Eye (tissue), 1 donor: ENCODE measurements at regions not wholly inside any gene's neighbourhood (a gene's known extent, or its start where the extent isn't known, plus 50 kb on each side); places are given as distances from the start of the nearest gene placed in this dataset.
"Not testable (repeated sequence)": the region's sequence is repeated elsewhere in the genome, so short reads cannot be mapped to it uniquely, and the experiment has no call there.

ENCODE experiments used
- DNase-seq: peaks from one replicate; pipeline ENCODE4 v3.0.0-alpha.2; 2015

DNA sequence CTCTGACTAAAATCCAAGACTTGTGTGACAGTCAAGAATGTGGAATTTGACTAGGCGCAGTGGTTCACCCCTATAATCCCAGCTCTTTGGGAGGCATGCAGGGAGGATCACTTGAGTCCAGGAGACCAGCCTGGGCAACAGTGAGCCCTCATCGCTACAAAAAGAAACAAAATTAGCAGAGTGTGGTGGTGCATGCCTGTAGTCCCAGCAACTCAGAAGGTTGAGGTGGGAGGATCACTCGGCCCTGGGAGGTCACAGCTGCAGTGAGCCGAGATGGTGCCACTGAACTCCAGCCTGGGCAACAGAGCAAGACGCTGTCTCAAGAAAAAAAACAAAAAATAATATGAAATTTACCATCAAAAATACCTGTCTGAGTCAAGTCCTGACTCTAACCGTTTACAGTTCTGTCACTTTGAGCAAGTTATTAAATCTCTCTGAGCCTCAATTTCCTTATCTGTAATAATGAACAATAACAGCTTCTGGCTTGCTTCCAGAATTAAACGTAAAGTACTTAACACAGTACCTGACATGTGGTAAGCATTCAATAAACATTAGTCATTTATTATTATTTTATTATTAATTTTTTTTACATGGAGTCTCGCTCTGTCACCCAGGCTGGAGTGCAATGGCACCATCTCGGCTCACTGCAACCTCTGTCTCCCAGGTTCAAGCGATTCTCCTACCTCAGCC lies 204.6 kb upstream of the TSC22D1 start:
- no peak for DNase-seq

DNA sequence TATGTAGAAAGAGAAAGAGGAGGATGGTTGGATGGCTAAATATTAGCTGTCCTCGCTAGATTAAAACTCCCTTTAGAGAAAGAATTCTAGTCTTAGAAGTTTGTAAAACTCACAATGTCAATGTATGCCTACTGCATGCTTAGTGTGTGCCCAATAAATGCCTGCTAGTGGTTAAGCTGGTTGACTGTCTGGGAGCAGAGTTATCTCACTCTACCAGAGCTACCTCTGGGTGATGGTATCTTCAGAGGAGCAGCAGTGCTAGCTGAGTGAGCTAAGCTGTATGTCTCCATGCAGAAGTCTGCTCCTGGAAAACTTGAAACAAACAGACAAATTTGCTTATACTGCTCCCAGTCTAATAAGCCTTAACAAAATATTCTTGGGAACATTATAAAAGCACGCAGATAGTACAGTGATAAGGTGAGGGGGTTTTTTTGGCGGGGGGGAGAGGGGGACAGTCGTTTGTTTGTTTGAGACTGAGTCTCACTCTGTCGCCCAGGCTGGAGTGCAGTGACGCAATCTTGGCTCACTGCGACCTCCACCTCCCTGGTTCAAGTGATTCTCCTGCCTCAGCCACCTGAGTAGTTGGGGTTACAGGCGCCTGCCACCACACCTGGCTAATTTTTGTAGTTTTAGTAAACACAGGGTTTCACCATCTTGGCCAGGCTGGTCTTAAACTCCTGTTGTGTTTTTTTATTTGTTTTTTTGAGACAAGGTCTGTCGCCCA lies 202.8 kb upstream of the TSC22D1 start:
- DNase-seq: no peak

DNA sequence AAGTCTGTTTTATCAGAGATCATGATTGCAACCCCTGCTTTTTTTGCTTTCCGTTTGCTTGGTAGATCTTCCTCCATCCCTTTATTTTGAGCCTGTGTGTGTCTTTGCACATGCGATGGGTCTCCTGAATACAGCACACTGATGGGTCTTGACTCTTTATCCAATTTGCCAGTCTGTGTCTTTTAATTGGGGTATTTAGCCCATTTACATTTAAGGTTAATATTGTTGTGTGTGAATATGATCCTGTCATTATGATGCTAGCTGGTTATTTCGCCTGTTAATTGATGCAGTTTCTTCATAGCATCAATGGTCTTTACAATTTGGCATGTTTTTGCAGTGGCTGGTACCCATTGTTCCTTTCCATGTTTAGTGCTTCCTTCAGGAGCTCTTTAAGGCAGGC lies 199.2 kb upstream of the TSC22D1 start:
- not testable (repeated sequence) for DNase-seq

DNA sequence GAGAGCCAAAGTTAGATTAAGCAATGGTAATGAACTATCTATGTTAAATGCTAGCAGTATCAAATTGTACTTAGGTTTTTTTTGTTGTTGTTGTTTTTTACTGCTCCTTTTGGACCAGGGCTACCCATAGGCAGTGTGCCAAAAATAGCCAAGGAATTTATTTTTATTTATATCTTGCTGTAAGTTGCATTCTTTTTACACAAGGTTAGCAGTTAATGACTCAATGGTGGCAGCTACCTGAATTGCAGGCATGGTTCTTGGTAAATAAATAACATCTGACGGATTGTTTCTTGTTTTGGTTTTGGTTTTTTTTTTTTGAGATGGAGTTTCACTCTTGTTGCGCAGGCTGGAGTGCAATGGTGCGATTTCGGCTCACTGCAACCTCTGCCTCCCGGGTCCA lies 194.8 kb upstream of the TSC22D1 start:
- DNase-seq: no peak

DNA sequence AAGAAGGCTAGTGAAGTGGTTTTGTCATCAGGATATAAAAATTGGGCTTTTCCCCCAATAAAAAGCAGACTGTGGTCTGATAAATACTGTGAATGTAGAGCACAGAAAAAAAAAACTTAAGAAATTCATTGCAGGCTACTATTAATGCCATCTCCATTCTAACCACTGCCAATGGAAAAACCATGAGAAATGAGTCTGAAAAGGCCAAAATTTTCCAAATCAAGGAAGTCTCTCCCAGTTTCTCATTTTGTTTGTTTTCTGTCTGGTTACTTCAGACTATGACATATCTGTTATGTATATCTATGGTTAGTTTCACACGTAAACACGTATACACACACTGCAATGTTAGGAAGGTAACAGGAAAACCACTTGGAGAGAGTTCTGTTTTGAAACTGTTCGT lies 193.6 kb upstream of the TSC22D1 start:
- DNase-seq: no peak

DNA sequence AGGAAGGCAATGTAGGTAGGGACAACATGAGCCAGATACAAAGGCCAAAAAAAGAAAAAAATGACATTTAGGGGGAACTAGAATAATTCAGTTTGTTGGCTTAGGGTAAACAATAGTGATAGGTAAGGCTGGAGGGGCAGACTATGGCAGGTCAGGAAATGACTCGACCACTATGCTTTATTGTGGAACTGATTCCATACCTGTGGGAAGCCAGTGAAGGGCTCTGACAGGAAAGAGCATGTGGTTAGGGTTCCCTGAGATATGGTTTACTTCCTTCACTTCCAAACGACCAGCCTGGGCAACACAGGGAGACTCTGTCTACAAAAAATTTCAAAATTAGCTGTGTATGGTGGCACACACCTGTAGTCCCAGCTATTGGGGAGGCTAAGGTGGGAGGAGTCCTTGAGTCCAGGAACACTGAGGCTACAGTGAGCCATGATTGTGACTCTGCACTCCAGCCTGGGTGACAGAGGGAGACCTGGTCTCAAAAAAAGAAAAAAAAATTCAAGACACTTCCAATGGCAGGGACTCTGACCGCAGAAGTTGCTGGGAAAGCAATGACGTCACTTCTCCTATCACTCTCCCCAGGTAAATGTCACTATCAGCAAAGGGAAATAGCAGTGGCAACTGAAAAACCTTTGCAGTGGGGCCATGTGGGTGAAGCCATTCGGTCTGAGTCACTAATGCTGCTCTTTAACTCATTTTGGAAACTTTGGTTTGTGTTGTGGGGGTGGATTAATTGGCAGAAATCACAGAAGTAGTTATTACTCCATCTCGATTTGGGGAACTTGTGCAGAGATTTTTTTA lies 192.8 kb upstream of the TSC22D1 start:
- no peak for DNase-seq

DNA sequence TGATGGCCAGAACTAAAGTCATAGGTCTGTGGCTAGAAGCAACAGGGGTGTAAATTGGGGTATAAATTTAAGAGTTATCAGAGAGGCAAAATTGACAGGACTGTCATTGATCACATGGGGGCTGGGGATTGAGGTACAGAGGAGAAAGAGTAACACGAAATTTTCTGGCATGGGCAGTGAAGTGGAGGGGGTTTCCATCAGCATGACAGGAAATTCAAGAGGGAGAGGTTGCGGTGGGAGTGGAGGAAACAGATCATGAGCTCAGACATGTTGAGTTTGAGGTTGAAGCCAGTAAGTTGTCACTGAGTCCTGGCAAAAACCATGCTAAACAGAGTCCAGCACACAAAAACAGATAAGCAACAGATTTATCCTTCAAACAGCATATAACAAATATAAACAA lies 192.1 kb upstream of the TSC22D1 start:
- DNase-seq: no peak

DNA sequence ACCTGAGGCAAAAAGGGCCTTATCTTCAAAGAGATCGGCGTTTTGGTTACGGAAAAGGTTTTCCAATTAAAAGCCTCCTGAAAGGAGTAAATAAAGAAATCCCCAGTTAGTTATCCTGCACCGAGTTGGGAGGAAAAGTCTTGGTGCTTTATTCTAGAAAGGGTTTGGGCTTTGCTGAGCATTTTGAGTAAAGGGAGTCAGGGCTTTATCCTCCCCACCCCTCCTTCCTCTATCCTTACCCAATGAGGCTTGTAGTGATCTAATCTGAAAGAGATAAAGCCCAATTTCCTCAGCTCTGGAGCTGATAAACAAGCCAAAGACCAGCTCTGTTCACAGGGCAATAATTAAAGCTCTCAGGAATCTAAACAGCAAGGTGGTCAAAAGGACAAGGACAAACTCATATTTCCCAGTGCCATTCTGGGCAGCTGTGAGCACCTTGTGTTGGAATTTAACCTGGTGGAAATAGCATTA lies 188.9 kb upstream of the TSC22D1 start:
- peak; percentile 66 for DNase-seq

DNA sequence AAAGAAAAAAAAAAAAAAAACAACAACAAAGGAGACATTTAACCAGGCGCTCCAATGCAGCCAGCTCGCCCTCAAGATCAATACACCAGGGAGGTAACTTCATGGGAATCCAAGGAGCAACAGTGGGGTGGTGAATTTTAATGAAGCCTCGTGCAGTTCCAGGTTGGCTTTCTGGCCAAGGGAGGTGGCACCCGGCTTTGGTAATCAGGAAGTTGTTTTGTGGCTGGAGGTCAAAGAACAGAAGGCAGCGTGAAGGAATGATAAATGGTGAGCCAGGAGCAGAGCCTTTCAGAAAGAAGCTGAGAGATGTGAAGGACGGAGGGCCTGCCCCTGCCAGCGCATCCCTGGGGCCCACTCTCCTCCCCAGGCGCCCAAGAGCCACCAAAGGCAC lies 188.2 kb upstream of the TSC22D1 start:
- peak; percentile 21 for DNase-seq

DNA sequence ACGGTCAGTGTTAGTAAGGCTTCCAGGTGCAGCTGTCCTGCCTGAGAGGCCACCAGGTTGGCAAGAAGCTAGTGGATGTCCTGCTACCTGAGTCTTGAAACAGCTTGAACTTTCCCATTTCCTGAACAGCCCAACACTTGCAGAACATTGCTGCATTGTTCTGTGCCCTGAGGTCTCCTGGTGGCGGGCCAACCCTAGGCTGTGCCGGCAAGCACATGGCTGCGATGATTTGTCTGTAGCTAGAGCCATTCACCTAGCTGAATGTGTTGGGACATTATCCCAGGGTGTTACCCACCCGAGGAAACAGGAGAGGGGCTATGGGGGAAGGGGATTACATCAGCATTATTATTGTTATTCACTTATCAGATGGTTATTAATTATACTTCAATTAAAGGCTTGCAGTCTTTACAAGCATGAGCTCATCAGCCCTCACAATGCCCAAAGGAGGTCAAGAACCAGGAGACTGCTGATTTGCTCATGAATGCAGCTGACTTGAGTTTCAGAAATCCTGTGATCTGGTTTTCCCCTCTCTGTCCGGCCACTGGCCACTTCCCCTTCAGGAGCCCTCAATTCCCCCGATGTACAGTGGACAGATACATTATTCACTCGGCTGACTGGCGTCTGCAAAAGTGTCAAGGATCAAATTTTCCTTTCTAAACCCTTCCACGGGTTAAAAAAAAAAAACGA lies 187.6 kb upstream of the TSC22D1 start:
- peak; percentile 62 for DNase-seq

DNA sequence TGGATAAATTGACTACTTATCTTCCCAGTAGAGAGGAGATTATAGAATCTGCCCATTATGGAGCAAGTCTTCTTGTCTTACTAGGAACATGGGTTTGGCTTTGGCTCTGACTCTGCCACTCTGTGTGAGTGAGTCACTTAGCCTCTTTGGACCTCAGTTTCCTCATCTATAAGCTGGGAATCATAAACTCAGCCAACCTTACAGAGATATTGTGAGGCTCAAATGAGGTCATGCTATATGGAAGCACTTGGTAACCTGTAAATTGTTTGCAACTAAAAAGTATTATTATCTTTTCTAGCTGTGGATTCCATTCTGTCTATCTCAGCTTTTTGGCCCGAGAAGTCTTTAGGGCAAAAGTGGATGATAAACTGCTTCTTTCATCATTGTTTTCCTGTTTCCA lies 186.8 kb upstream of the TSC22D1 start:
- no peak for DNase-seq

DNA sequence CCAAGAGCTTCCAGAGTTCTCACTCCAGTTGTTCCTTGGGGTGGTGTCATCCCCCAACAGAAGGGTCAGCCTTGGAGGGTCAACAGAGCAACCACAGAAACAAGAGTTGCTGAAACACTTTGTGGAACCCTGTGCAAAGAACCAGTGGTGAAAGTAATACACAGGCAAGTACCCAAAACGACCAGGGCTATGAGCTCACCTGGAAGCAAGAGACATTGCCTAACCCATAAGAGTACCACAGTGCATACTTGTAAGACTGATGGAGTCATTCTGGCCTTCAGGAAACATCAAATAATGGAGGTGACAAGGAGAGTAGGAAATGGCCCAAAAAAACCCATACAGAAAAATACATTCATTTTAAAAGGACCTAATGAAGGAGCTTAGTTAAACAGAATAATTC lies 184.3 kb upstream of the TSC22D1 start:
- no peak for DNase-seq

DNA sequence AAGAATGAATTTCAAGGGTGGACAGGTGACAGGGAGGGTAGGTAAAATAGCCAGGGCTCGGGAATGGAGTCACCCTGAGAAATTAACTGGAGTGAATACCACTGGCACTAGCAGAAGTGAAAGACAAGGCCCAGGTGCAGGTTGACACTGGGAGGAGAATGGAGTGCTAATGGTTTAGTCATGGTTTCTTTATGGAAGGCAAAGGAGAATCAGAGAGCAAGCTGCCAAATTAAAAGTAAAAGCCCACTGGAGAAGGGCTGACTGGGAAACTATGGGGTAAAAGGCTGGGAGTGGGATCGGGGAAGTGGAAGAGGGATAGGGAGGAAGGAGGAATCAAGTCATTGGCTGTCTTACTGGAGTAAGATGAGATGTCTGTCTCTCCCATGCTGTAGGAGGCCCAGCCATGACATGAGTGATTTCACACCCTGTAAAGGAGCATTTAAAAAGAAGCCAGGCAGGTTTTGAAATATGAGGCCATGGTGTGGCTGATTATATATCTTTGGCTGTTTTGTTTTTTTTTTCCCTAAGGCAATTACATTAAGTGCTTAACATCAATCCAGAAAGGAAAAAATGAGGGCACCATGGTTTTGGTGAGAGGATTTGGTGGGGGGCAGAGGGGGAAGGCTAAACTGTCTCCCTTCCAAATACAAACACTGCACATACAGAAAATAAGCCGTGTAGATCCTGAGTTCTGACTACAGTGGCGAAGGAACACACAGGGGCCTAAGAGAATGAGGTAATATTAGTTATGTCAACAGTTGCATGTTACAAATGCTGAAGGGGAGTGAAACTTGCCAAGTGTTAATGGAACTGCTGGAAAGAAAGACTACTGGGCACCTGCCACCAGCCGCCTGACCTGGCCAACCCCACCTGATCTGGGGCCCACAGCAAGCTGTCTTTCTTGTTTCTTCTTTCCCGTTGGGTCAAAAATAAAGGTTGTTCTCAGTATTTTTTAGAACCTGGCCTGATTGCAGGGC lies 183.5 kb upstream of the TSC22D1 start:
- peak; percentile 25 for DNase-seq

DNA sequence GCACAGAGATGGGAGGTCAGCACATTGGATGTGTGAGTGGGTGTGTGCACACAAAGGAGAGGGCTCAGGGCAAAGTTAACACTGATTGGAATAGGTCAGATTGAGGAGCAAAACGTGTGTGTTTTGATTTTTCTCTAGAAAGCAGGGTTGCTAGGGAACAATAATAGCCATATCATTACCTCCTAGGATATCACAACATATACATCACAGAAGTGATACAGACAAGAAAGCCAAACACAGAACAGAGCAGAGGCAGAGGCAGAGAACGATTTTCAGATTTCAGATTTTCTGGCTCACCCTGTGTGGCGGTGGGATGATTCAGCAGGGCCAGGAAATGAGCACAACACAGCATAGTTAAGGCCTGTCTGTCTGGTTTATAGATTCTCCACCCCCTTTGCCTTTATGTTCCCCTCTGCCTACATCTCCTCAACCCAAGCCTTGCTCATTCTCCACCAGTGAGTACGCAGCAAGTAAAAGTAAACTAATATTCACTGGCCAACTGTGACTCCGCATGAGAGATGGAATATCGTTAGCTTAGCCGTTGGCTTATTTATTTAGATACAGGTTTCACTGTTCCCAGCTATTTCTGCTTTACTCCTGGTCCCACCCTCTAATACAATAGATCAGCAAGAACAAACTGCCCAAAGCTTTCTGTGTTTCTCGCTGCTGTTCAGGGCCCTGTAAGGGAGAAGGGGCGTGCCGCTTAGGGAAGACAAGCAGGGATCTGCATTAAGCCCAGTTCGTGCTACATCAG lies 182.7 kb upstream of the TSC22D1 start:
- DNase-seq: peak; percentile 23

DNA sequence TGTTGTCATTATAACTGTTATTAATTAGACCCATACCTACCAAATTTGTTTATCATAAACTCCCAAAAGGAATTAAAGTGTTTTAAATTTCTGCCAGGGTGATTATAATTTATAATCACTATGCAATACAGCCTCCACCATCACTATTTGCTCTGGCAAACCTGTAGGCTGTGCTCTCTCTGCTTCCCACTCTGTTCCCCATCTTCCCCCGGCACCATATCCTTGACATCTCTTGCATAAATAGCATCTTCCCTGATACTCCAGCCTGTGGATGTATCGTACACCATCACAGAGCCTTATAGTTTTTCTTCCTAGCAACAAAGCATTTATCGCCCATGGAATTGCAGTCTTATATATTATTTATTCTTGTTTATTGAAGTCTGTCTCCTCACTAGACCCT lies 181.5 kb upstream of the TSC22D1 start:
- no peak for DNase-seq

DNA sequence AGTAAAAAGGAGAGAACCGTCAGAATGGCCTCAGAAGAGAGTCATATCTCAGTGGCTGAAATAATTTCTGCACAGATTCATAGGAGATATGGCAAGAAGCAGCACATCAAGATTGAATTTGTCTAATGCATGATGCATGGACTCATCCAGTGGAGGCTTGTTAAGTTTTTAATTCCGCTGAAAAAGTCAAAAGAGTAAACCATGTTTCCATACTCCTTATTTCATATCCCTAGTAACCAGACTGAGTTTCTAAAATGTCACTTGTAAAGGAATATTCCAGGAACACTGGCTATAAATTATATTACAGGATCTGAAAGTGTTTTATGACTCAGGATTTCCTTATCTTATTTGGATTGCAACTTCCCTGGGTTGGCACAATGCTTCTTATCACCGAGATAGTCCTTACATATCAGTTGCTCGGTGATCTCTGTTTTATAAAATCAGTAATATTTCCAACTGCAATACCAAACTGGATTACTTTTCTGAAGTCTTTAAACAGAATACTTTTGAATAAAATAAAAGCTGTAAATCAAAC lies 180.2 kb upstream of the TSC22D1 start:
- no peak for DNase-seq

DNA sequence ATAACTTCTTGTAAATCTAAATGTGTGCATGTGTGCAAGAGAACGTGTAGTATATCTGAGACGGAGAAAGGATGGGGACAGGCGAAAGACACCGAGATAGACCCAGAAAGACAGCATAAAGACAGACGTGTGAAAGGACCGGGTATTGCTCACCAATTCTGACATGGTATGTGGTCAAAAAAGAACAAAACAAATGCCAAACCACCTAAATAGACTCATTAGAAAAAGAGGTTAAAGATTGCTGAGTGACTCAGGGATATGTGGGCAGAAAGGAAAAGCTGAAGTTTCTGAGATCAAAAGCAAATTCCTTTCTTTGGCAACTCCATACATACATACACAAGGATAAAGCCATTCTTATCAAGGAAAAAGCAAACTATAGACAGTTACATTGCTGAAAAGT lies 179.7 kb upstream of the TSC22D1 start:
- DNase-seq: no peak

DNA sequence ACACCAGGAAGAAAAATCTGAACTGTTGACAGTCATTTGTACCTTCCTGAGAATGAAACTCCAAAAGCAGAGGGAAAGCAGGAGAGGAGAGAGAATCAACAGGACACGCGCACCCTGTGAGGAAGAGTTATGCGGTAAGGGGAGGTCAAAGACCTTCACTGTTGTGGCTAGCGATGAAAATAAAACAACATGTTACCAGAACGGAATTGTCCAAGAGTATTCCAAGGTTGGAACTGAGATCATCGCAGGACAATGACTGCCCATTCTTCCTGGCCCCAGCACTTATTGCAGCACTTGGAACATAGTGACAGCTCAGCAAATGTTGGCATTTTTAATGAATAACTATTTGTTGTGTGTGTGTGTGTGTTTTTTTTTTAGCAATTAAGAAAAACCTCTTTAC lies 176.0 kb upstream of the TSC22D1 start:
- DNase-seq: no peak

DNA sequence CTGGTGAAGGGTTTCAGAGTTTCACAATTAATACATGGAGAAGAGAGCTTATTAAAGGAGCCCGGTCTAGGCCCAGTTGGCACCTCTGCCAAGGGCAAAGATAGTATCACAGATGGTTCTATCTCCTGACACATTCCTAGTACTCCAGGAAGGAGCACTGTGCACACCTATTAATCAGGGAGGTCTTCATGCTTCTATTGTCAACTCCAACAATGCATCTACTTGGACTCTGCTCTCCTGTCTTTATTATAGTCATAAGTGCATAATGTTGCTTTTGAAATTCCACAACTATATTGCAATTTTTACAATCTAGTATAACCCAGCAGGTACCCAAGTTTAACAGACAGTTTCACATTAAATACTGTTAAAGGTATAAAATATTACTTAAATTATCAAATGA lies 174.5 kb upstream of the TSC22D1 start:
- DNase-seq: no peak

DNA sequence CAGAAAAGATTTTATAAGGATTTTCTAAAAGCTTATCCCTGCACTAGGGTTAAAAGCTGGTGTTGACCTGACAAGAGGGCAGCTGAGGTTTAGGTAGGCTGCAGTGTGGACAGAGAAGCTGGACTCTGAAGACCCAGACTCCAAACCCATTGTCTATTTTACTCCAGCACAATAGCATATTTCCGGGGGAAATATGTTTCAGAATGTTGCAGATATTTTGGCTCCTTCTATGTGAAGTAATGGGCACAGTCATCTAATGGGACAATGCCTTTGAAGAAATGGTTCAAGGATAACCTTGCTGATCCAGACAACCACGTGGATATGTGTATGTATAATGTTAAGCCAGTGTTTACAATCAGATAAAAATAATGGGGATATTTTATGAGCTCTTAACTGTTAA lies 173.8 kb upstream of the TSC22D1 start:
- DNase-seq: no peak

DNA sequence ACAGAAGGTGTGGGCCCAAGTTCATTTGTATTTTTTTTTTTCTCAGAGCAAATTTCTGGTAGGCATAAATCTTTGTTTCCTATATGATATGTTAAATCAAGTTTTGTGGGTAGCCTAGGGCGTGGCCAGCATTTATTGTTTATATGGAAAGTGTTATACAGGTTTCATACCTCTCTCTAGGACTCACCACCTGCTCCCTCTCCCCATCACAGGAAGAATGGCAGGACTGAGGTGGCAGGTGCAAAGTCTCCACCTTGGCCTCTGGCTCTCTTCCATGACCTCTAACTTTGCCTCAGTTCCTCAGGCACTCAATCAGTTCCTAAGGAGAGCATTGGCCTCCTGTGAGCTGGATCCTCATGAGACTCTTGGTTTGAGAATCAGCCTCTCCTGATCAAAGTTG lies 172.3 kb upstream of the TSC22D1 start:
- no peak for DNase-seq
